ENCODE measurements at regions not wholly inside any gene's neighbourhood (a gene's known extent, or its start where the extent isn't known, plus 50 kb on each side); places are given as distances from the start of the nearest gene placed in this dataset.

DNA sequence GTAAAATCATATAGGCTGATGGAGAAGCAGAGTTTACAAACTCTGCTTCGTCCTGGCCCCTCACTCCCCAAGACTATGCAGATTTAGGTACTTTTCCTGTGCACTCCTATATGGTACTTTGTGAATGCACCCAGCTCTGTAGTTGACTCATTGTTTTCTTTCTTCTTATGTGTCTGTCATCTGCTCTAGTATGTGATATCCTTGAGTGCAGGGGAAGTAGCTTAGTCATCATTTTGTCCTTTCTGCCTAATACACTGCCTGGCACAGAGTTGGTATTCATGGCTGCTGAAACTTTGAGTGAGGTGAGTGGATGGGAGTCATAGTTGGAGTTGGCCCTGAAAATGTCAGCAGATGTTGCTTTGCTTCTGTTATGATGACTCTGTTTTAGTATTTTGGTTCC lies 222.6 kb downstream of the RNF144B start:
- H3K27me3 Mint-ChIP-seq: peaks cover 13% of the 10 kb centered on the region
- no peak overlapping the region for H3K27ac Mint-ChIP-seq
- Histone ChIP-seq H3K4me3 (ENCODE audit: low read length) (no peak overlapping the region), H3K4me1 (ENCODE audit: insufficient read depth, low read length) (no peaks in the 10 kb centered on the region), H3K36me3 (ENCODE audit: insufficient read depth, low read length) (no peaks in the 10 kb centered on the region), H3K27me3 (ENCODE audit: control insufficient read depth in 1 of 2, insufficient read depth in 2 of 2, low read length in 2 of 2) (peaks cover 0 to 3% of the 10 kb centered on the region in 2 experiments), H3K27ac (ENCODE audit: low read depth in 1 of 2, low read length in 2 of 2) (no peak overlapping the region), H3K9me3 (ENCODE audit: control insufficient read depth in 1 of 2, insufficient read depth in 1 of 2, low read length in 2 of 2) (peaks cover 0 to 8% of the 10 kb centered on the region in 2 experiments)
- no peaks in the 10 kb centered on the region for H3K4me1 Mint-ChIP-seq (ENCODE audit: low read depth)
- POLR2A ChIA-PET: no interaction called here
- intact Hi-C loops (cut with DNase I, micrococcal nuclease): no loop called here
- CTCF ChIA-PET: no interaction called here
- no peak for DNase-seq
- no peaks in the 10 kb centered on the region for H3K36me3 Mint-ChIP-seq (ENCODE audit: low read depth)
- ATAC-seq (ENCODE audit: poor library complexity): no peak
- peaks cover 5% of the 10 kb centered on the region for H3K9me3 Mint-ChIP-seq
- H3K4me3 Mint-ChIP-seq: no peak overlapping the region
- TF ChIP-seq, protein P1, sequence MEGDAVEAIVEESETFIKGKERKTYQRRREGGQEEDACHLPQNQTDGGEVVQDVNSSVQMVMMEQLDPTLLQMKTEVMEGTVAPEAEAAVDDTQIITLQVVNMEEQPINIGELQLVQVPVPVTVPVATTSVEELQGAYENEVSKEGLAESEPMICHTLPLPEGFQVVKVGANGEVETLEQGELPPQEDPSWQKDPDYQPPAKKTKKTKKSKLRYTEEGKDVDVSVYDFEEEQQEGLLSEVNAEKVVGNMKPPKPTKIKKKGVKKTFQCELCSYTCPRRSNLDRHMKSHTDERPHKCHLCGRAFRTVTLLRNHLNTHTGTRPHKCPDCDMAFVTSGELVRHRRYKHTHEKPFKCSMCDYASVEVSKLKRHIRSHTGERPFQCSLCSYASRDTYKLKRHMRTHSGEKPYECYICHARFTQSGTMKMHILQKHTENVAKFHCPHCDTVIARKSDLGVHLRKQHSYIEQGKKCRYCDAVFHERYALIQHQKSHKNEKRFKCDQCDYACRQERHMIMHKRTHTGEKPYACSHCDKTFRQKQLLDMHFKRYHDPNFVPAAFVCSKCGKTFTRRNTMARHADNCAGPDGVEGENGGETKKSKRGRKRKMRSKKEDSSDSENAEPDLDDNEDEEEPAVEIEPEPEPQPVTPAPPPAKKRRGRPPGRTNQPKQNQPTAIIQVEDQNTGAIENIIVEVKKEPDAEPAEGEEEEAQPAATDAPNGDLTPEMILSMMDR (IDR thresholded peaks at IDR 0.05): no peak

GRCh38 chr6:18613319-18613925 lies 226.3 kb downstream of the RNF144B start:
- no peak for ATAC-seq (ENCODE audit: poor library complexity)
- no peak overlapping the region for H3K27ac ChIP-seq (ENCODE audit: low read depth in 1 of 2, low read length in 2 of 2)
- no peak overlapping the region for H3K4me3 Mint-ChIP-seq
- no peaks in the 10 kb centered on the region for H3K36me3 Mint-ChIP-seq (ENCODE audit: low read depth)
- H3K27ac Mint-ChIP-seq: no peak overlapping the region
- no peak overlapping the region for H3K4me3 ChIP-seq (ENCODE audit: low read length)
- CTCF ChIA-PET: no interaction called here
- no peaks in the 10 kb centered on the region for H3K4me1 Mint-ChIP-seq (ENCODE audit: low read depth)
- peaks cover 0 to 3% of the 10 kb centered on the region in 2 experiments for H3K27me3 ChIP-seq (ENCODE audit: control insufficient read depth in 1 of 2, insufficient read depth in 2 of 2, low read length in 2 of 2)
- H3K27me3 Mint-ChIP-seq: peaks cover 20% of the 10 kb centered on the region
- TF ChIP-seq, protein P1 (IDR thresholded peaks at IDR 0.05): no peak
- no peaks in the 10 kb centered on the region for H3K4me1 ChIP-seq (ENCODE audit: insufficient read depth, low read length)
- peaks cover 9% of the 10 kb centered on the region for H3K9me3 Mint-ChIP-seq
- no peaks in the 10 kb centered on the region for H3K36me3 ChIP-seq (ENCODE audit: insufficient read depth, low read length)
- intact Hi-C loops (cut with DNase I, micrococcal nuclease): no loop called here
- H3K9me3 ChIP-seq (ENCODE audit: control insufficient read depth in 1 of 2, insufficient read depth in 1 of 2, low read length in 2 of 2): peaks cover 0 to 8% of the 10 kb centered on the region in 2 experiments
- no peak for DNase-seq
- POLR2A ChIA-PET: no interaction called here

- intact Hi-C loops (cut with DNase I, micrococcal nuclease): no loop called here
- CTCF ChIA-PET: no interaction called here
Observed at GRCh38 chr6:18629571-18629970, 242.4 kb downstream of the RNF144B start.

More at GRCh38 chr6:18629571-18629970, 242.4 kb downstream of the RNF144B start:
- POLR2A ChIA-PET: no interaction called here
- H3K27ac ChIP-seq (ENCODE audit: low read depth in 1 of 2, low read length in 2 of 2): no peak overlapping the region
- TF ChIP-seq, protein P1 (IDR thresholded peaks at IDR 0.05): no peak
- H3K4me3 ChIP-seq (ENCODE audit: low read length): no peak overlapping the region
- H3K36me3 ChIP-seq (ENCODE audit: insufficient read depth, low read length): no peaks in the 10 kb centered on the region
- H3K36me3 Mint-ChIP-seq (ENCODE audit: low read depth): no peaks in the 10 kb centered on the region
- DNase-seq (no peak), ATAC-seq (ENCODE audit: poor library complexity) (no peak)
- H3K4me1 Mint-ChIP-seq (ENCODE audit: low read depth): no peaks in the 10 kb centered on the region
- no peaks in the 10 kb centered on the region for H3K9me3 Mint-ChIP-seq
- no peaks in the 10 kb centered on the region for H3K27me3 ChIP-seq (ENCODE audit: control insufficient read depth in 1 of 2, insufficient read depth in 2 of 2, low read length in 2 of 2)
- H3K4me3 Mint-ChIP-seq: no peak overlapping the region
- no peak overlapping the region for H3K27ac Mint-ChIP-seq
- no peaks in the 10 kb centered on the region for H3K4me1 ChIP-seq (ENCODE audit: insufficient read depth, low read length)
- peaks cover 4% of the 10 kb centered on the region for H3K27me3 Mint-ChIP-seq
- H3K9me3 ChIP-seq (ENCODE audit: control insufficient read depth in 1 of 2, insufficient read depth in 1 of 2, low read length in 2 of 2): no peaks in the 10 kb centered on the region

All from CD4-positive, alpha-beta T cell (primary cell).